ENCODE measurements at regions not wholly inside any gene's neighbourhood (a gene's known extent, or its start where the extent isn't known, plus 50 kb on each side); places are given as distances from the start of the nearest gene placed in this dataset.

- H3K27me3 ChIP-seq (ENCODE audit: control insufficient read depth in 4 of 4, insufficient read depth in 4 of 4, low read length in 3 of 4) = no peaks in the 10 kb centered on the region
- no peak for DNase-seq (ENCODE audit: low spot score)
- no peak overlapping the region for H3K27ac ChIP-seq (ENCODE audit: low read depth in 1 of 2, low read length in 2 of 2)
- no peaks in the 10 kb centered on the region for H3K9me3 ChIP-seq (ENCODE audit: control insufficient read depth in 4 of 4, low read length in 3 of 4)
- no peaks in the 10 kb centered on the region for H3K36me3 ChIP-seq (ENCODE audit: control insufficient read depth in 4 of 4, insufficient read depth in 3 of 4, low read depth in 1 of 4, low read length in 3 of 4)
- no peak overlapping the region for H3K9ac ChIP-seq (ENCODE audit: low read depth in 1 of 2, low read length in 2 of 2)
- WGBS = 55% methylated on average over 1 of the region's 1 CpG
- TF ChIP-seq JUND (IDR thresholded peaks at IDR 0.05) (no peak), CTCF (IDR thresholded peaks at IDR 0.05; ENCODE audit: low read depth, low read length, missing input control) (no peak), NR2F2 (IDR thresholded peaks at IDR 0.05) (no peak), EGR1 (IDR thresholded peaks at IDR 0.05; ENCODE audit: low read depth in 2 of 2) (no peak), RXRA (IDR thresholded peaks at IDR 0.05) (no peak), YY1 (IDR thresholded peaks at IDR 0.05) (no peak), HNF4G (IDR thresholded peaks at IDR 0.05) (no peak), FOXA1 (IDR thresholded peaks at IDR 0.05) (no peak), ZBTB33 (IDR thresholded peaks at IDR 0.05) (no peak), FOXA2 (IDR thresholded peaks at IDR 0.05) (no peak), SP1 (IDR thresholded peaks at IDR 0.05) (no peak), TAF1 (conservative IDR thresholded peaks at IDR 0.05) (no peak), GABPA (IDR thresholded peaks at IDR 0.05 in 1 of 2, conservative IDR thresholded peaks at IDR 0.05 in 1 of 2) (no peak), MAX (IDR thresholded peaks at IDR 0.05) (no peak), RAD21 (IDR thresholded peaks at IDR 0.05) (no peak), HNF4A (conservative IDR thresholded peaks at IDR 0.05) (no peak)
- TF ChIP-seq, protein P1, sequence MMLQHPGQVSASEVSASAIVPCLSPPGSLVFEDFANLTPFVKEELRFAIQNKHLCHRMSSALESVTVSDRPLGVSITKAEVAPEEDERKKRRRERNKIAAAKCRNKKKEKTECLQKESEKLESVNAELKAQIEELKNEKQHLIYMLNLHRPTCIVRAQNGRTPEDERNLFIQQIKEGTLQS (IDR thresholded peaks at IDR 0.05) = no peak
- H3K4me1 ChIP-seq (ENCODE audit: control insufficient read depth in 4 of 4, insufficient read depth in 4 of 4, low read length in 3 of 4) = no peaks in the 10 kb centered on the region
- H3K4me3 ChIP-seq (ENCODE audit: low read depth in 1 of 3, low read length in 3 of 3) = no peak overlapping the region
Observed at GRCh38 chr6:105562027-105562426, 159.1 kb upstream of the PREP start.

DNA sequence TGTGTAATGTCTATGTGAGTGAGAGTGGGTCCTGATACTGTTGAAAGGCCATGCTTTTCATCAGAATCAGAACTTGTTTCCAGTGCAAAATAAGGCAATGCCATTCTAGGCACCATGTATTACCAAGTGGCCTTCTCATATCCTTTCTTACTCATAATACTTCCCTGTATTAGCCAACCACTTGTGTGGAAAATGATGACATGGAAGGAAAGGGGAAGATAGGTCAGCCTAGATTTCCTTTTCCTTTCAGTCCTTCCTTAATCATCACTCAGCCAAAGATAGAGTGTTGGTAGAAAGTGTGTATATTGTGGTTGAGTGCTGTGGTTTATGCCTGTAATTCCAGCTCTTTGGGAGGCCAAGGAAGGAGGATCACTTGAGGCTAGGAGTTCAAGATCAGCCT is 158.6 kb upstream of the PREP start:
- DNase-seq (ENCODE audit: low spot score) = no peak
- Histone ChIP-seq H3K27me3 (ENCODE audit: control insufficient read depth in 4 of 4, insufficient read depth in 4 of 4, low read length in 3 of 4) (no peaks in the 10 kb centered on the region), H3K9me3 (ENCODE audit: control insufficient read depth in 4 of 4, low read length in 3 of 4) (no peaks in the 10 kb centered on the region), H3K4me3 (ENCODE audit: low read depth in 1 of 3, low read length in 3 of 3) (no peak overlapping the region), H3K36me3 (ENCODE audit: control insufficient read depth in 4 of 4, insufficient read depth in 3 of 4, low read depth in 1 of 4, low read length in 3 of 4) (no peaks in the 10 kb centered on the region), H3K9ac (ENCODE audit: low read depth in 1 of 2, low read length in 2 of 2) (no peak overlapping the region), H3K4me1 (ENCODE audit: control insufficient read depth in 4 of 4, insufficient read depth in 4 of 4, low read length in 3 of 4) (no peaks in the 10 kb centered on the region), H3K27ac (ENCODE audit: low read depth in 1 of 2, low read length in 2 of 2) (no peak overlapping the region)
- TF ChIP-seq RAD21 (IDR thresholded peaks at IDR 0.05) (no peak), MAX (IDR thresholded peaks at IDR 0.05) (no peak), FOXA2 (IDR thresholded peaks at IDR 0.05) (no peak), EGR1 (IDR thresholded peaks at IDR 0.05; ENCODE audit: low read depth in 2 of 2) (no peak), SP1 (IDR thresholded peaks at IDR 0.05) (no peak), TAF1 (conservative IDR thresholded peaks at IDR 0.05) (no peak), NR2F2 (IDR thresholded peaks at IDR 0.05) (no peak), CTCF (IDR thresholded peaks at IDR 0.05; ENCODE audit: low read depth, low read length, missing input control) (no peak), ZBTB33 (IDR thresholded peaks at IDR 0.05) (no peak), HNF4G (IDR thresholded peaks at IDR 0.05) (no peak), FOXA1 (IDR thresholded peaks at IDR 0.05) (no peak), YY1 (IDR thresholded peaks at IDR 0.05) (no peak), RXRA (IDR thresholded peaks at IDR 0.05) (no peak), HNF4A (conservative IDR thresholded peaks at IDR 0.05) (no peak), JUND (IDR thresholded peaks at IDR 0.05) (no peak), GABPA (IDR thresholded peaks at IDR 0.05 in 1 of 2, conservative IDR thresholded peaks at IDR 0.05 in 1 of 2) (no peak)
- TF ChIP-seq, protein P1 (IDR thresholded peaks at IDR 0.05) = no peak
- TF ChIP-seq, protein P2, sequence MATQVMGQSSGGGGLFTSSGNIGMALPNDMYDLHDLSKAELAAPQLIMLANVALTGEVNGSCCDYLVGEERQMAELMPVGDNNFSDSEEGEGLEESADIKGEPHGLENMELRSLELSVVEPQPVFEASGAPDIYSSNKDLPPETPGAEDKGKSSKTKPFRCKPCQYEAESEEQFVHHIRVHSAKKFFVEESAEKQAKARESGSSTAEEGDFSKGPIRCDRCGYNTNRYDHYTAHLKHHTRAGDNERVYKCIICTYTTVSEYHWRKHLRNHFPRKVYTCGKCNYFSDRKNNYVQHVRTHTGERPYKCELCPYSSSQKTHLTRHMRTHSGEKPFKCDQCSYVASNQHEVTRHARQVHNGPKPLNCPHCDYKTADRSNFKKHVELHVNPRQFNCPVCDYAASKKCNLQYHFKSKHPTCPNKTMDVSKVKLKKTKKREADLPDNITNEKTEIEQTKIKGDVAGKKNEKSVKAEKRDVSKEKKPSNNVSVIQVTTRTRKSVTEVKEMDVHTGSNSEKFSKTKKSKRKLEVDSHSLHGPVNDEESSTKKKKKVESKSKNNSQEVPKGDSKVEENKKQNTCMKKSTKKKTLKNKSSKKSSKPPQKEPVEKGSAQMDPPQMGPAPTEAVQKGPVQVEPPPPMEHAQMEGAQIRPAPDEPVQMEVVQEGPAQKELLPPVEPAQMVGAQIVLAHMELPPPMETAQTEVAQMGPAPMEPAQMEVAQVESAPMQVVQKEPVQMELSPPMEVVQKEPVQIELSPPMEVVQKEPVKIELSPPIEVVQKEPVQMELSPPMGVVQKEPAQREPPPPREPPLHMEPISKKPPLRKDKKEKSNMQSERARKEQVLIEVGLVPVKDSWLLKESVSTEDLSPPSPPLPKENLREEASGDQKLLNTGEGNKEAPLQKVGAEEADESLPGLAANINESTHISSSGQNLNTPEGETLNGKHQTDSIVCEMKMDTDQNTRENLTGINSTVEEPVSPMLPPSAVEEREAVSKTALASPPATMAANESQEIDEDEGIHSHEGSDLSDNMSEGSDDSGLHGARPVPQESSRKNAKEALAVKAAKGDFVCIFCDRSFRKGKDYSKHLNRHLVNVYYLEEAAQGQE (IDR thresholded peaks at IDR 0.05) = no peak
